H1 (cell line): ENCODE measurements at regions not wholly inside any gene's neighbourhood (a gene's known extent, or its start where the extent isn't known, plus 50 kb on each side); places are given as distances from the start of the nearest gene placed in this dataset.

Experiments
- EZH2 ChIP-seq: fragments of 200-600 bp; sonication (generic); IDR thresholded peaks from 2 replicates; pipeline ENCODE4 v1.7.1; 2012; ENCODE audit warnings: low read depth, mild to moderate bottlenecking, moderate library complexity, low read length, inconsistent platforms; ENCODE audit not compliant: severe bottlenecking
- GTF2F1 ChIP-seq: IDR thresholded peaks from 2 replicates; pipeline ENCODE4 v1.6.1; 2012; ENCODE audit warnings: low read depth, low read length, improper control_type of control experiment, borderline replicate concordance
- HDAC6 ChIP-seq: IDR thresholded peaks from one replicate; pipeline ENCODE4 v1.7.1; 2012; ENCODE audit warnings: low read depth, mild to moderate bottlenecking, inconsistent platforms, low read length, moderate library complexity
- NRF1 ChIP-seq: IDR thresholded peaks from 2 replicates; pipeline ENCODE4 v1.6.1; 2011; ENCODE audit warnings: mild to moderate bottlenecking, low read depth, low read length, improper control_type of control experiment
- POLR2A ChIP-seq, 2 experiments: IDR thresholded peaks; 1 replicate in 1 of 2; 2 replicates in 1 of 2; pipeline ENCODE4 v1.6.1; 2011; ENCODE audit warnings: low read depth in 2 of 2, low read length in 2 of 2, mild to moderate bottlenecking in 2 of 2; ENCODE audit errors: control extremely low read depth in 1 of 2
- POLR2AphosphoS5 ChIP-seq: IDR thresholded peaks from 2 replicates; pipeline ENCODE4 v1.6.1; 2011; ENCODE audit warnings: low read depth, low read length
- SIN3A ChIP-seq, 2 experiments: IDR thresholded peaks in 1 of 2; conservative IDR thresholded peaks in 1 of 2; 2 replicates each; pipeline ENCODE4 v1.6.1; 2011 to 2012; ENCODE audit warnings: low read length in 2 of 2, improper control_type of control experiment in 1 of 2, low read depth in 1 of 2, mild to moderate bottlenecking in 1 of 2
- SP1 ChIP-seq: IDR thresholded peaks from 2 replicates; pipeline ENCODE4 v1.6.1; 2011; ENCODE audit warnings: low read depth, low read length
- SP2 ChIP-seq: IDR thresholded peaks from 2 replicates; pipeline ENCODE4 v1.6.1; 2012; ENCODE audit warnings: mild to moderate bottlenecking, low read length, inconsistent platforms
- SRF ChIP-seq: IDR thresholded peaks from 2 replicates; pipeline ENCODE4 v1.6.1; 2011; ENCODE audit warnings: mild to moderate bottlenecking, low read depth, low read length, moderate library complexity
- TF ChIP-seq, protein P1 (sequence below): IDR thresholded peaks from 2 replicates; pipeline ENCODE4 v1.6.1; 2012; ENCODE audit warnings: low read length, inconsistent platforms
- TF ChIP-seq, protein P2 (sequence below), 3 experiments: IDR thresholded peaks; 1 replicate in 2 of 3; 2 replicates in 1 of 3; pipeline versions ENCODE4 v1.5.1 to v1.6.1; 2011; ENCODE audit warnings: low read length in 3 of 3, mild to moderate bottlenecking in 3 of 3, inconsistent platforms in 2 of 3, low read depth in 1 of 3, moderate library complexity in 1 of 3; ENCODE audit not compliant: insufficient read depth in 1 of 3; ENCODE audit errors: control extremely low read depth in 1 of 3
- TF ChIP-seq, protein P3 (sequence below): IDR thresholded peaks from 2 replicates; pipeline ENCODE4 v1.6.1; 2011; ENCODE audit warnings: low read depth, mild to moderate bottlenecking, low read length; ENCODE audit not compliant: insufficient read depth

DNA sequence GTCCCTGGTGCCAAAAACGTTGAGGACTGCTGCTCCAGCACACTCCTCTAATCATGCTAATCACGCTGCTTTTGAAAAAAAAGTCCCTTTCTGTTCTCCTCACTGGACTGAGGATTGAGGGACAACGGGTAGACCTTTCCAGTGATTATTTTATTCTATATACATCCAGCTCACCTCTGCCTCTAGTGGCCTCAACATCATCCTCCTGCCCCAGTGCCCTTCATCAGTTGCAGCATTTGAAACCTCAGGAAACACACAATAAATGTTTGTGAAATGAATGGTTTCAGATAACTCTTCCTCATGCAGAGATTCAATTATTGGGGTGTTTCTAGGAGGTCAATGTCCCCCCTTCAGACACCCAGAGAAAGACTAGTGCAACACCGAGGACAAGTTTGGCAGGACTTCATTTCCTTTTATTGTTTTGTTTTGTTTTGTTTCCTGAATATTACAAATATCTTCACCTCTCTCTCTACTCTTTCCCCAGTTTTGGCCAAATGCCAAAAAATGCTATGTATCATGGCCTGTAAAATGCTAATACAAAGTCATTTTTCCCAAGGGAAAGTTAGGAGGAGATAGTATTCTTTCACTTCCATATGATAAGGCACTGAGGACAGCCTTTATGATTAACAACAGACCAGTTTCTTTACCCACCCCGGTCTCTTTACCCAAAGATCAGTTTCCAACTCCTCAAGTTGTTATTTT, 460.1 kb upstream of the SLIT2 start:
- TF ChIP-seq NRF1 (no peak), SP1 (no peak), SP2 (no peak), HDAC6 (no peak), EZH2 (no peak), POLR2A (IDR thresholded peaks at IDR 0.05; ENCODE audit: control extremely low read depth in 1 of 2, low read depth in 2 of 2, low read length in 2 of 2) (no peak), POLR2AphosphoS5 (no peak), GTF2F1 (no peak), SRF (no peak), SIN3A (conservative IDR thresholded peaks at IDR 0.05 in 1 of 2, IDR thresholded peaks at IDR 0.05 in 1 of 2; ENCODE audit: low read depth in 1 of 2, low read length in 2 of 2) (no peak)
- TF ChIP-seq, protein P1, sequence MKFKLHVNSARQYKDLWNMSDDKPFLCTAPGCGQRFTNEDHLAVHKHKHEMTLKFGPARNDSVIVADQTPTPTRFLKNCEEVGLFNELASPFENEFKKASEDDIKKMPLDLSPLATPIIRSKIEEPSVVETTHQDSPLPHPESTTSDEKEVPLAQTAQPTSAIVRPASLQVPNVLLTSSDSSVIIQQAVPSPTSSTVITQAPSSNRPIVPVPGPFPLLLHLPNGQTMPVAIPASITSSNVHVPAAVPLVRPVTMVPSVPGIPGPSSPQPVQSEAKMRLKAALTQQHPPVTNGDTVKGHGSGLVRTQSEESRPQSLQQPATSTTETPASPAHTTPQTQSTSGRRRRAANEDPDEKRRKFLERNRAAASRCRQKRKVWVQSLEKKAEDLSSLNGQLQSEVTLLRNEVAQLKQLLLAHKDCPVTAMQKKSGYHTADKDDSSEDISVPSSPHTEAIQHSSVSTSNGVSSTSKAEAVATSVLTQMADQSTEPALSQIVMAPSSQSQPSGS: no peak
- TF ChIP-seq, protein P2, sequence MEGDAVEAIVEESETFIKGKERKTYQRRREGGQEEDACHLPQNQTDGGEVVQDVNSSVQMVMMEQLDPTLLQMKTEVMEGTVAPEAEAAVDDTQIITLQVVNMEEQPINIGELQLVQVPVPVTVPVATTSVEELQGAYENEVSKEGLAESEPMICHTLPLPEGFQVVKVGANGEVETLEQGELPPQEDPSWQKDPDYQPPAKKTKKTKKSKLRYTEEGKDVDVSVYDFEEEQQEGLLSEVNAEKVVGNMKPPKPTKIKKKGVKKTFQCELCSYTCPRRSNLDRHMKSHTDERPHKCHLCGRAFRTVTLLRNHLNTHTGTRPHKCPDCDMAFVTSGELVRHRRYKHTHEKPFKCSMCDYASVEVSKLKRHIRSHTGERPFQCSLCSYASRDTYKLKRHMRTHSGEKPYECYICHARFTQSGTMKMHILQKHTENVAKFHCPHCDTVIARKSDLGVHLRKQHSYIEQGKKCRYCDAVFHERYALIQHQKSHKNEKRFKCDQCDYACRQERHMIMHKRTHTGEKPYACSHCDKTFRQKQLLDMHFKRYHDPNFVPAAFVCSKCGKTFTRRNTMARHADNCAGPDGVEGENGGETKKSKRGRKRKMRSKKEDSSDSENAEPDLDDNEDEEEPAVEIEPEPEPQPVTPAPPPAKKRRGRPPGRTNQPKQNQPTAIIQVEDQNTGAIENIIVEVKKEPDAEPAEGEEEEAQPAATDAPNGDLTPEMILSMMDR (IDR thresholded peaks at IDR 0.05; ENCODE audit: control extremely low read depth in 1 of 3, insufficient read depth in 1 of 3, low read depth in 1 of 3, low read length in 3 of 3): no peak
- TF ChIP-seq, protein P3, sequence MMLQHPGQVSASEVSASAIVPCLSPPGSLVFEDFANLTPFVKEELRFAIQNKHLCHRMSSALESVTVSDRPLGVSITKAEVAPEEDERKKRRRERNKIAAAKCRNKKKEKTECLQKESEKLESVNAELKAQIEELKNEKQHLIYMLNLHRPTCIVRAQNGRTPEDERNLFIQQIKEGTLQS: no peak
